ENCODE measurements at regions not wholly inside any gene's neighbourhood (a gene's known extent, or its start where the extent isn't known, plus 50 kb on each side); places are given as distances from the start of the nearest gene placed in this dataset.

GRCh38 chr3:87167628-87168456 is 59.3 kb upstream of the CHMP2B start:
- peak overlapping the region; percentile 53; the same call in 1 of the 2 replicates for H2AFZ ChIP-seq
- ATAC-seq: peak; percentile 26; the same call in 2 of the 3 replicates
- H3K9me3 Mint-ChIP-seq: no peaks in the 10 kb centered on the region

GRCh38 chr3:87164245-87164644 is 62.9 kb upstream of the CHMP2B start:
- peaks cover 2% of the 10 kb centered on the region for H3K27me3 Mint-ChIP-seq (ENCODE audit: insufficient read depth, low read depth, poor library complexity)
- H3K4me3 Mint-ChIP-seq: no peak overlapping the region
- DNase-seq (ENCODE audit: low spot score): no peak
- TF ChIP-seq CREB1 (CRISPR knock-in tag; IDR thresholded peaks at IDR 0.05; ENCODE audit: low read depth) (no peak), POLR2AphosphoS5 (IDR thresholded peaks at IDR 0.05; ENCODE audit: low read depth) (no peak), ZNF462 (CRISPR knock-in tag; IDR thresholded peaks at IDR 0.05) (no peak), NANOG (IDR thresholded peaks at IDR 0.05; ENCODE audit: borderline replicate concordance) (no peak), JUNB (IDR thresholded peaks at IDR 0.05; ENCODE audit: unreplicated experiment) (no peak)

More at GRCh38 chr3:87167628-87168456, 59.3 kb upstream of the CHMP2B start:
- Histone ChIP-seq H3K4me2 (no peak overlapping the region), H3K36me3 (ENCODE audit: insufficient read depth) (no peaks in the 10 kb centered on the region), H3K9me2 (ENCODE audit: insufficient read depth) (no peaks in the 10 kb centered on the region), H3K27ac (ENCODE audit: low read depth) (no peak overlapping the region), H3K4me3 (no peak overlapping the region), H4K20me1 (replicated peaks; ENCODE audit: insufficient read depth) (no peaks in the 10 kb centered on the region), H3K79me2 (replicated peaks; ENCODE audit: insufficient read depth) (no peaks in the 10 kb centered on the region), H3K4me1 (ENCODE audit: insufficient read depth) (no peaks in the 10 kb centered on the region), H3F3A (replicated peaks; ENCODE audit: low read depth) (no peaks in the 10 kb centered on the region), H3K27me3 (ENCODE audit: insufficient read depth) (no peaks in the 10 kb centered on the region)
- Mint-ChIP-seq H3K4me1 (peaks cover 4% of the 10 kb centered on the region; the same call in 2 of the 3 replicates), H3K36me3 (ENCODE audit: low read depth) (no peaks in the 10 kb centered on the region), H3K27me3 (ENCODE audit: insufficient read depth, low read depth, poor library complexity) (no peaks in the 10 kb centered on the region), H3K4me3 (no peak overlapping the region), H3K27ac (peak overlapping the region; percentile 36; the same call in 1 of the 2 replicates)
- TF ChIP-seq ZNF114 (CRISPR knock-in tag; IDR thresholded peaks at IDR 0.05) (no peak), CTCF (conservative IDR thresholded peaks at IDR 0.05; ENCODE audit: low read depth in 2 of 2) (peak; percentile 65 to 67), EZH2 (IDR thresholded peaks at IDR 0.05; ENCODE audit: low read depth, unreplicated experiment) (no peak), STAT1 (IDR thresholded peaks at IDR 0.05; ENCODE audit: unreplicated experiment) (no peak)
- DNase-seq (ENCODE audit: low spot score): peak; percentile 71

More at GRCh38 chr3:87164245-87164644, 62.9 kb upstream of the CHMP2B start:
- Mint-ChIP-seq H3K27ac (no peak overlapping the region), H3K4me1 (peaks cover 13% of the 10 kb centered on the region; the same call in 2 of the 3 replicates), H3K9me3 (no peaks in the 10 kb centered on the region), H3K36me3 (ENCODE audit: low read depth) (no peaks in the 10 kb centered on the region)
- H3K36me3 ChIP-seq (ENCODE audit: insufficient read depth): no peaks in the 10 kb centered on the region
- H3K79me2 ChIP-seq (replicated peaks; ENCODE audit: insufficient read depth): no peaks in the 10 kb centered on the region
- no peak overlapping the region for H3K4me2 ChIP-seq
- no peak overlapping the region for H3K4me3 ChIP-seq
- no peaks in the 10 kb centered on the region for H3K27me3 ChIP-seq (ENCODE audit: insufficient read depth)
- H4K20me1 ChIP-seq (replicated peaks; ENCODE audit: insufficient read depth): no peaks in the 10 kb centered on the region
- peaks cover 6% of the 10 kb centered on the region; the same call in 1 of the 2 replicates for H3K4me1 ChIP-seq (ENCODE audit: insufficient read depth)
- no peaks in the 10 kb centered on the region for H3F3A ChIP-seq (replicated peaks; ENCODE audit: low read depth)
- ATAC-seq: no peak
- peaks cover 6% of the 10 kb centered on the region; the same call in 1 of the 2 replicates for H3K9me2 ChIP-seq (ENCODE audit: insufficient read depth)
- H2AFZ ChIP-seq: no peak overlapping the region; the same call in 1 of the 2 replicates
- no peak overlapping the region for H3K27ac ChIP-seq (ENCODE audit: low read depth)
